ENCODE measurements at regions not wholly inside any gene's neighbourhood (a gene's known extent, or its start where the extent isn't known, plus 50 kb on each side); places are given as distances from the start of the nearest gene placed in this dataset.

GRCh38 chr3:22377421-22377820 is 626.4 kb upstream of the ZNF385D start:
- TF ChIP-seq EZH2 (IDR thresholded peaks at IDR 0.05) (no peak), POLR2AphosphoS5 (IDR thresholded peaks at IDR 0.05; ENCODE audit: borderline replicate concordance, low read depth, low read length) (no peak), FOXP2 (optimal IDR thresholded peaks at IDR 0.05; ENCODE audit: control extremely low read depth, extremely low read length, insufficient read depth) (no peak)

Measured in SK-N-MC (cell line).